ENCODE measurements at regions not wholly inside any gene's neighbourhood (a gene's known extent, or its start where the extent isn't known, plus 50 kb on each side); places are given as distances from the start of the nearest gene placed in this dataset.
"Not testable (repeated sequence)": the region's sequence is repeated elsewhere in the genome, so short reads cannot be mapped to it uniquely, and the experiment has no call there.

- no peak overlapping the region for H3K4me3 ChIP-seq (ENCODE audit: low read depth, low read length)
- ChIA-PET CTCF (no interaction called here), POLR2A (no interaction called here)
- TF ChIP-seq CTCF (IDR thresholded peaks at IDR 0.05; ENCODE audit: insufficient read depth, low read length, missing control alignments) = no peak
- no peak for DNase-seq (ENCODE audit: low read depth, low spot score)
Measured at GRCh38 chr2:4096978-4097766, 393.8 kb downstream of the DCDC2C start.

DNA sequence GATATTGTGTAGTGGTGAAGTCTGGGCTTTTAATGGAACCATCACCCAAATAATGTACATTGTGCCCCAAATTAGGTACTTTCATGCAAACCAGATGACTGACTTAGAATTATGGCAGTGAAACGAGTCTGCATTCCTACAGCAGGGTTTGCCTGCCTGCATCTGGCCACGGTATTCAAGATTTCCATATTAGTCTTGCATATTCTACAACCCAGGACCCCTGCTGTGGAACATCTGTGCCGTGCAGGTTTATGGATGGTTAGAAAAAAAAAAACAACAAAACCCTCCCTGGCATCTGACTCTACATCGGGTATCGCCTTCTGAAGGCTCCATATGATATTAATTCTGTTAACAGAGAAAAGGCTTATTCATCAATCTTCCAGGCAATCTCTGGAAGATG is 394.8 kb downstream of the DCDC2C start:
- no peak overlapping the region for H3K4me3 ChIP-seq (ENCODE audit: low read depth, low read length)
- POLR2A ChIA-PET = no interaction called here
- CTCF ChIA-PET = no interaction called here
- TF ChIP-seq CTCF (IDR thresholded peaks at IDR 0.05; ENCODE audit: insufficient read depth, low read length, missing control alignments) = no peak
- DNase-seq (ENCODE audit: low read depth, low spot score) = no peak

- ChIA-PET POLR2A (no interaction called here), CTCF (no interaction called here)
- no peak overlapping the region for H3K4me3 ChIP-seq (ENCODE audit: low read depth, low read length)
- no peak for TF ChIP-seq CTCF (IDR thresholded peaks at IDR 0.05; ENCODE audit: insufficient read depth, low read length, missing control alignments)
- no peak for DNase-seq (ENCODE audit: low read depth, low spot score)
Measured at GRCh38 chr2:4101936-4102335, 398.6 kb downstream of the DCDC2C start.

DNA sequence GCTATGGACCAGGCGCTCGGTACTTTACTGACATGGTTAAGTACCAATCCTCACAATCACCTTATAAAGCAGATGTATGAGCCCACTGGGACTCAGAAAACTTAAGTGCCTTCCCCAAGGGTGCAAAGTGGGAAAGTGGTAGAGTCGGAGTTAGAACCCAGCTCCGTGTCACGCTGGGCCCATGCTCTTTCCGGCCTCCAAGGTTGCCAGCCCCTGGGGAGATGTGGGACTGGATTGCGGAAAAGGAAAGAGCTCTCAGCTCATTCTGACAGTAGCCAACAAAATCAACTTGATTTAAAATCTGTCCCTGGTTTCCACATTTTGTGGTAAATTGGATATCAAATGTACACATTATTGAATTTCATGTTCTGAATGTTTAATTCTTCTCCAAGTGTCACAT is 403.8 kb downstream of the DCDC2C start:
- CTCF ChIA-PET = no interaction called here
- no peak for DNase-seq (ENCODE audit: low read depth, low spot score)
- TF ChIP-seq CTCF (IDR thresholded peaks at IDR 0.05; ENCODE audit: insufficient read depth, low read length, missing control alignments) = no peak
- POLR2A ChIA-PET = no interaction called here
- H3K4me3 ChIP-seq (ENCODE audit: low read depth, low read length) = no peak overlapping the region

GRCh38 chr2:4110273-4110672 is 406.9 kb downstream of the DCDC2C start:
- no peak overlapping the region for H3K4me3 ChIP-seq (ENCODE audit: low read depth, low read length)
- ChIA-PET CTCF (no interaction called here), POLR2A (no interaction called here)
- no peak for DNase-seq (ENCODE audit: low read depth, low spot score)
- no peak for TF ChIP-seq CTCF (IDR thresholded peaks at IDR 0.05; ENCODE audit: insufficient read depth, low read length, missing control alignments)

GRCh38 chr2:4115435-4115834 is 412.1 kb downstream of the DCDC2C start:
- CTCF ChIA-PET; POLR2A ChIA-PET; H3K4me3 ChIP-seq (ENCODE audit: low read depth, low read length); DNase-seq (ENCODE audit: low read depth, low spot score): not testable (repeated sequence)

DNA sequence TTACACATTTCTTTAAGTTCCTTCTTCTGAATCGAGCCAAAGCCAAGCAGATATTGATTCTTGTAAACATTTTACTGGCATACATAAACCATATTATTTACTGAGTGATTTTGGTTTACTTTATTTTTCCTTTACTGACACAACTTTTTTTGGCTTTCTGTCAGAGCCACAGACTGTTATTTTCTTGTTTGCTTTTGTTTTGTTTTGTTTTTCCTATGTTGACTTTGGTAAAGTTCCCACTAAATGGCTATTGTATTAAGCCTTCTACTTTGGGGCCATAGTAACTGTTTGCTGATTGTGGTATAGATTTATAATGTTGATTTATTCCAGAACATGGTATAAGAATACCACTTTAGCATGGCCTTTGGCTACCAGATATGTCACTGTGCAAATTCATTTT is 419.4 kb downstream of the DCDC2C start:
- ChIA-PET POLR2A (no interaction called here), CTCF (no interaction called here)
- H3K4me3 ChIP-seq (ENCODE audit: low read depth, low read length) = no peak overlapping the region
- no peak for DNase-seq (ENCODE audit: low read depth, low spot score)
- TF ChIP-seq CTCF (IDR thresholded peaks at IDR 0.05; ENCODE audit: insufficient read depth, low read length, missing control alignments) = no peak

Measured in AG04449 (cell line).